B cell (primary cell): ENCODE measurements at regions not wholly inside any gene's neighbourhood (a gene's known extent, or its start where the extent isn't known, plus 50 kb on each side); places are given as distances from the start of the nearest gene placed in this dataset.

Experiments
- ATAC-seq: fragments of 200-7000 bp; cut with Tn5 transposase; one replicate; pipeline ENCODE4 v1.10.0; 2021; ENCODE audit warnings: low read depth, mild to moderate bottlenecking, moderate number of reproducible peaks, moderate library complexity
- CTCF ChIA-PET: fragments of 350-600 bp; sonication (Branson Sonifier 250); formaldehyde crosslinking; loops from one replicate; lab custom pipeline; 2021; ENCODE audit warnings: antibody characterized with exemption, inconsistent platforms; lab: Charles Lee
- POLR2A ChIA-PET: fragments of 350-600 bp; sonication (Branson Sonifier 250); formaldehyde crosslinking; loops from one replicate; lab custom pipeline; 2021; ENCODE audit warnings: antibody characterized with exemption; lab: Charles Lee
- DNase-seq: peaks from one replicate; pipeline ENCODE4 v3.0.0; 2013
- H2AFZ ChIP-seq: 2 replicates; pipeline ENCODE4 v1.6.1; 2012; ENCODE audit warnings: mild to moderate bottlenecking, low read depth, low read length; ENCODE audit not compliant: insufficient read depth, poor library complexity, severe bottlenecking
- H3K27ac ChIP-seq, 2 donors: 1 replicate in 1 of 2; 2 replicates in 1 of 2; pipeline ENCODE4 v1.5.1; 2012 to 2013; ENCODE audit warnings: low read length in 2 of 2, mild to moderate bottlenecking in 2 of 2, moderate library complexity in 1 of 2
- H3K27me3 ChIP-seq, 4 experiments: fragments of 200-600 bp in 1 of 4; sonication (generic) in 1 of 4; replicated peaks in 1 of 4; 1 replicate in 2 of 4; 2 replicates in 2 of 4; pipeline versions ENCODE4 v1.6.1 to v1.7.0; 2013 to 2016; ENCODE audit warnings: low read length in 3 of 4, mild to moderate bottlenecking in 2 of 4, mixed read lengths in 1 of 4, moderate library complexity in 1 of 4; ENCODE audit not compliant: insufficient read depth in 4 of 4, control insufficient read depth in 3 of 4; ENCODE audit errors: control extremely low read depth in 1 of 4
- H3K36me3 ChIP-seq, 2 experiments: replicated peaks in 1 of 2; 1 replicate in 1 of 2; 2 replicates in 1 of 2; pipeline versions ENCODE4 v1.6.1 to v1.7.1; 2013; ENCODE audit warnings: low read length in 1 of 2; ENCODE audit not compliant: insufficient read depth in 2 of 2, control insufficient read depth in 1 of 2; ENCODE audit errors: control extremely low read depth in 1 of 2, extremely low read depth in 1 of 2
- H3K4me1 ChIP-seq, 2 donors: fragments of 200-600 bp in 1 of 2; sonication (generic) in 1 of 2; 1 replicate in 1 of 2; 2 replicates in 1 of 2; pipeline versions ENCODE4 v1.5.1 to v1.6.1; 2013 to 2017; ENCODE audit warnings: low read length in 2 of 2; ENCODE audit not compliant: control insufficient read depth in 2 of 2, insufficient read depth in 2 of 2
- H3K4me2 ChIP-seq: replicated peaks from 2 replicates; pipeline ENCODE3; 2012; ENCODE audit warnings: mild to moderate bottlenecking, low read depth, low read length; ENCODE audit not compliant: poor library complexity, severe bottlenecking
- H3K4me3 ChIP-seq, 5 experiments: fragments of 200-600 bp in 1 of 5; sonication (generic) in 1 of 5; 1 replicate in 3 of 5; 2 replicates in 2 of 5; pipeline versions ENCODE4 v1.5.1 to v1.7.0; 2011 to 2016; ENCODE audit warnings: low read length in 4 of 5, mild to moderate bottlenecking in 4 of 5, low read depth in 2 of 5, control low read depth in 1 of 5, moderate library complexity in 1 of 5; ENCODE audit not compliant: insufficient read depth in 1 of 5; ENCODE audit errors: control extremely low read depth in 1 of 5, extremely low read depth in 1 of 5
- H3K79me2 ChIP-seq: fragments of 200-600 bp; sonication (generic); one replicate; pipeline ENCODE4 v1.6.0; 2016; ENCODE audit warnings: low read length; ENCODE audit not compliant: control insufficient read depth, insufficient read depth
- H3K9ac ChIP-seq: fragments of 200-600 bp; sonication (generic); 2 replicates; pipeline ENCODE4 v1.6.1; 2017; ENCODE audit warnings: mild to moderate bottlenecking, low read length, moderate library complexity
- H3K9me3 ChIP-seq, 3 donors: one replicate each; pipeline versions ENCODE4 v1.6.1 to v1.7.1; 2013; ENCODE audit warnings: low read length in 2 of 3; ENCODE audit not compliant: control insufficient read depth in 2 of 3, insufficient read depth in 1 of 3; ENCODE audit errors: control extremely low read depth in 1 of 3
- H4K20me1 ChIP-seq: 2 replicates; pipeline ENCODE4 v1.6.0; 2012; ENCODE audit warnings: mild to moderate bottlenecking, low read length; ENCODE audit not compliant: insufficient read depth, control insufficient read depth, poor library complexity, severe bottlenecking
- H3K27ac Mint-ChIP-seq: one replicate; pipeline ENCODE4 v1.8.0; 2021; ENCODE audit warnings: mixed read lengths
- H3K27me3 Mint-ChIP-seq: one replicate; pipeline ENCODE4 v1.8.0; 2021; ENCODE audit warnings: mixed read lengths
- H3K4me1 Mint-ChIP-seq: one replicate; pipeline ENCODE4 v1.8.0; 2021; ENCODE audit warnings: mixed read lengths
- H3K4me3 Mint-ChIP-seq: one replicate; pipeline ENCODE4 v1.8.0; 2021; ENCODE audit warnings: mixed read lengths
- H3K9me3 Mint-ChIP-seq: one replicate; pipeline ENCODE4 v1.8.0; 2022; ENCODE audit warnings: mixed read lengths; ENCODE audit not compliant: insufficient read depth
- EZH2 ChIP-seq: IDR thresholded peaks from 2 replicates; pipeline ENCODE4 v1.6.1; 2012; ENCODE audit warnings: borderline replicate concordance, low read depth, mild to moderate bottlenecking, moderate library complexity, low read length; ENCODE audit not compliant: insufficient read depth, poor library complexity, severe bottlenecking
- WGBS: methylation state at CpG from one replicate; pipeline ENCODE4 v1.1.5; 2013; ENCODE audit warnings: missing lambda C conversion rate; ENCODE audit not compliant: insufficient coverage; 5-methylcytosine and 5-hydroxymethylcytosine counted together
- intact Hi-C: fragments of 100-400 bp; cut with micrococcal nuclease; formaldehyde crosslinking; loops from one replicate; pipeline ENCODE4 v1.10.0; 2022
- TF ChIP-seq, protein P1 (sequence below): fragments of 200-600 bp; IDR thresholded peaks from one replicate; pipeline ENCODE4 v1.8.0; 2022; ENCODE audit warnings: antibody characterized with exemption, mild to moderate bottlenecking

- intact Hi-C loops: no loop called here
- Histone ChIP-seq H4K20me1 (no peaks in the 10 kb centered on the region), H2AFZ (no peak overlapping the region), H3K27me3 (no peaks in the 10 kb centered on the region), H3K4me3 (no peak overlapping the region), H3K27ac (no peak overlapping the region), H3K36me3 (no peaks in the 10 kb centered on the region), H3K4me1 (no peaks in the 10 kb centered on the region), H3K9me3 (no peaks in the 10 kb centered on the region), H3K4me2 (no peak overlapping the region), H3K79me2 (no peaks in the 10 kb centered on the region), H3K9ac (no peak overlapping the region)
- ChIA-PET POLR2A (no interaction called here), CTCF (no interaction called here)
- TF ChIP-seq, protein P1, sequence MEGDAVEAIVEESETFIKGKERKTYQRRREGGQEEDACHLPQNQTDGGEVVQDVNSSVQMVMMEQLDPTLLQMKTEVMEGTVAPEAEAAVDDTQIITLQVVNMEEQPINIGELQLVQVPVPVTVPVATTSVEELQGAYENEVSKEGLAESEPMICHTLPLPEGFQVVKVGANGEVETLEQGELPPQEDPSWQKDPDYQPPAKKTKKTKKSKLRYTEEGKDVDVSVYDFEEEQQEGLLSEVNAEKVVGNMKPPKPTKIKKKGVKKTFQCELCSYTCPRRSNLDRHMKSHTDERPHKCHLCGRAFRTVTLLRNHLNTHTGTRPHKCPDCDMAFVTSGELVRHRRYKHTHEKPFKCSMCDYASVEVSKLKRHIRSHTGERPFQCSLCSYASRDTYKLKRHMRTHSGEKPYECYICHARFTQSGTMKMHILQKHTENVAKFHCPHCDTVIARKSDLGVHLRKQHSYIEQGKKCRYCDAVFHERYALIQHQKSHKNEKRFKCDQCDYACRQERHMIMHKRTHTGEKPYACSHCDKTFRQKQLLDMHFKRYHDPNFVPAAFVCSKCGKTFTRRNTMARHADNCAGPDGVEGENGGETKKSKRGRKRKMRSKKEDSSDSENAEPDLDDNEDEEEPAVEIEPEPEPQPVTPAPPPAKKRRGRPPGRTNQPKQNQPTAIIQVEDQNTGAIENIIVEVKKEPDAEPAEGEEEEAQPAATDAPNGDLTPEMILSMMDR: no peak
- no peak for TF ChIP-seq EZH2
- WGBS: no CpG with 5 or more reads among the region's 2 CpGs
- Mint-ChIP-seq H3K9me3 (no peaks in the 10 kb centered on the region), H3K4me1 (no peaks in the 10 kb centered on the region), H3K27ac (no peak overlapping the region), H3K4me3 (no peak overlapping the region), H3K27me3 (no peaks in the 10 kb centered on the region)
- no peak for ATAC-seq
- DNase-seq: no peak
Observed at GRCh38 chrX:46367491-46367890, 177.7 kb downstream of the ZNF674 start.

DNA sequence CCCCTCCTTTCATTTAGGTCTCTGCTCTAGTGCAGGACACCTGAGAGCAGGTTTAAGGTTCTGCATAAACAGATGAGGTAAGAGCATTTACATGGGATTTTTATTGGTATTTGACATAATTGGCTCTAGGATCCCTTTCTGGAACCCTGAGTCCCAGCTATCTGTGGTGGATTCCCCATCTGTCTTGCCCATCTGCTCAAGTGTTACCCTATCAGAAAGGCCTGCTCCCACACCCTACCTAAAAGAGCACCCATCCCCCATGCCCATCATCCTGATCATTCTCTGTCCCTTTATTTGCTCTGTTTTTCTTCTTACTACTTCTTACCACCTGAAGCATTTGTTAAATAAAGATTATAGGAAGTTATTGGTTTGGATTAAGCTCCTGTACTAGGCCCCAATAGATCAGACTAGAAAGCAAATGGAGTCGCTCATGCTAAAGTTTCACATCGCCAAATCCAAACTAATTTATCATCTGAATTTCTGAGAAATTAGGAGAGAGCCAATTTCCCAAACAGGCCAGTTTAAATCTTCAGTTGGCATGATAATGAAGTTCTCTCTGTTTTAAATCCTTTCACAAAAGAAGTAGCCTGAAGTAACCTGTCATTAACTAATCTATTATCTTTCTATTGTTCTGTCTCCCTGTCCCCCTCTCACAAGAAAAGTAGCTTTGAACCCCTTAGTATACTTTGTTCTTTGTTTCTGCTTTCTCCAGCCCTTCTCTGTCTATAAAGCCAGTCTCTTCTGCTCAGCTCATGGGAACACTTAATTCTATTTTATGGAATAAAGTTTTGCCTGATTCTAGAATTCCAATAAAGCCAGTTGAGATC lies 178.6 kb downstream of the ZNF674 start:
- ChIA-PET CTCF (no interaction called here), POLR2A (no interaction called here)
- no peaks in the 10 kb centered on the region for H3K36me3 ChIP-seq
- H3K9ac ChIP-seq: no peak overlapping the region
- no peak for DNase-seq
- H3K4me3 ChIP-seq: no peak overlapping the region
- Mint-ChIP-seq H3K27me3 (no peaks in the 10 kb centered on the region), H3K9me3 (no peaks in the 10 kb centered on the region), H3K27ac (no peak overlapping the region), H3K4me1 (no peaks in the 10 kb centered on the region), H3K4me3 (no peak overlapping the region)
- intact Hi-C loops: no loop called here
- H4K20me1 ChIP-seq: no peaks in the 10 kb centered on the region
- TF ChIP-seq EZH2: no peak
- TF ChIP-seq, protein P1: no peak
- no CpG with 5 or more reads among the region's 2 CpGs for WGBS
- H3K27me3 ChIP-seq: no peaks in the 10 kb centered on the region
- no peaks in the 10 kb centered on the region for H3K79me2 ChIP-seq
- no peak overlapping the region for H3K4me2 ChIP-seq
- no peak for ATAC-seq
- no peak overlapping the region for H2AFZ ChIP-seq
- H3K27ac ChIP-seq: no peak overlapping the region
- no peaks in the 10 kb centered on the region for H3K4me1 ChIP-seq
- no peaks in the 10 kb centered on the region for H3K9me3 ChIP-seq
